K562 (cell line): ENCODE measurements at regions not wholly inside any gene's neighbourhood (a gene's known extent, or its start where the extent isn't known, plus 50 kb on each side); places are given as distances from the start of the nearest gene placed in this dataset.

Experiments used
- ARNT ChIP-seq, 2 experiments: fragments of 450-650 bp; IDR thresholded peaks; 2 replicates each; pipeline ENCODE4 v1.6.1; 2016; ENCODE audit warnings: mild to moderate bottlenecking in 1 of 2
- EP400 ChIP-seq: fragments of 450-650 bp; IDR thresholded peaks from 2 replicates; pipeline ENCODE4 v1.6.1; 2017; ENCODE audit warnings: antibody characterized with exemption, mild to moderate bottlenecking, moderate library complexity
- FUS ChIP-seq: fragments of 200-400 bp; formaldehyde crosslinking; optimal IDR thresholded peaks from 2 replicates; pipeline ENCODE3; 2017; ENCODE audit warnings: low read depth, low read length
- GTF2E2 ChIP-seq: fragments of 200-800 bp; sonication (Bioruptor generic); IDR thresholded peaks from 2 replicates; pipeline ENCODE4 v1.6.1; 2016; ENCODE audit warnings: missing genetic modification characterization, missing compliant biosample characterization
- HMGN3 ChIP-seq: IDR thresholded peaks from 2 replicates; pipeline ENCODE4 v1.6.1; 2011; ENCODE audit warnings: borderline replicate concordance, low read depth, mild to moderate bottlenecking, mixed read lengths, low read length; ENCODE audit not compliant: insufficient read length; ENCODE audit errors: extremely low read depth
- HNRNPH1 ChIP-seq: fragments of 200-400 bp; formaldehyde crosslinking; optimal IDR thresholded peaks from 2 replicates; pipeline ENCODE3; 2017; ENCODE audit warnings: low read depth, mild to moderate bottlenecking, low read length, moderate library complexity
- MEF2A ChIP-seq: IDR thresholded peaks from 2 replicates; pipeline ENCODE4 v1.6.1; 2011; ENCODE audit warnings: low read depth, mild to moderate bottlenecking, low read length, moderate library complexity; ENCODE audit not compliant: control insufficient read depth
- NBN ChIP-seq: fragments of 450-650 bp; IDR thresholded peaks from 2 replicates; pipeline ENCODE4 v1.6.1; 2016; ENCODE audit warnings: low read depth, mild to moderate bottlenecking
- NFRKB ChIP-seq: fragments of 450-650 bp; IDR thresholded peaks from 2 replicates; pipeline ENCODE4 v1.6.1; 2016; ENCODE audit warnings: low read depth
- PHTF2 ChIP-seq: fragments of 250-450 bp; sonication (Bioruptor Pico); IDR thresholded peaks from 2 replicates; pipeline ENCODE4 v1.5.0; 2021; ENCODE audit warnings: mild to moderate bottlenecking
- PTBP1 ChIP-seq: fragments of 200-400 bp; formaldehyde crosslinking; IDR thresholded peaks from 2 replicates; pipeline ENCODE4 v1.6.1; 2017; ENCODE audit warnings: low read depth, low read length
- PTTG1 ChIP-seq: fragments of 450-650 bp; IDR thresholded peaks from 2 replicates; pipeline ENCODE4 v1.6.1; 2016; ENCODE audit warnings: low read depth, mild to moderate bottlenecking, missing genetic modification characterization, missing compliant biosample characterization
- PYGO2 ChIP-seq: fragments of 450-650 bp; IDR thresholded peaks from 2 replicates; pipeline ENCODE4 v1.6.1; 2016; ENCODE audit warnings: mild to moderate bottlenecking, missing genetic modification characterization, moderate library complexity, missing compliant biosample characterization
- RCOR1 ChIP-seq, 2 experiments: IDR thresholded peaks; 2 replicates each; pipeline ENCODE4 v1.6.1; 2012; ENCODE audit warnings: low read depth in 2 of 2, low read length in 2 of 2, borderline replicate concordance in 1 of 2, improper control_type of control experiment in 1 of 2
- SOX6 ChIP-seq: fragments of 450-650 bp; IDR thresholded peaks from 2 replicates; pipeline ENCODE4 v1.6.1; 2014; ENCODE audit warnings: mild to moderate bottlenecking
- SP1 ChIP-seq: sonication (generic); formaldehyde crosslinking; IDR thresholded peaks from 2 replicates; pipeline ENCODE4 v1.8.1; 2022; ENCODE audit warnings: mild to moderate bottlenecking, missing genetic modification reagents
- TGIF2 ChIP-seq: sonication (generic); formaldehyde crosslinking; IDR thresholded peaks from 2 replicates; pipeline ENCODE4 v1.8.1; 2022; ENCODE audit warnings: mild to moderate bottlenecking, missing genetic modification reagents, moderate library complexity
- ZNF217 ChIP-seq: sonication (generic); formaldehyde crosslinking; IDR thresholded peaks from 2 replicates; pipeline ENCODE4 v1.8.0; 2022; ENCODE audit warnings: mild to moderate bottlenecking, missing genetic modification reagents
- ZNF707 ChIP-seq: fragments of 250-450 bp; sonication (Bioruptor Pico); conservative IDR thresholded peaks from 2 replicates; pipeline ENCODE4 v1.8.0; 2022; ENCODE audit warnings: inconsistent platforms, mild to moderate bottlenecking, moderate library complexity
- TF ChIP-seq, protein P1 (sequence below): sonication (generic); formaldehyde crosslinking; IDR thresholded peaks from 2 replicates; pipeline ENCODE4 v1.8.0; 2023; ENCODE audit warnings: missing genetic modification reagents, mild to moderate bottlenecking, borderline replicate concordance
- TF ChIP-seq, protein P2 (sequence below): fragments of 250-450 bp; sonication (Bioruptor Pico); IDR thresholded peaks from 2 replicates; pipeline ENCODE4 v1.6.1; 2021; ENCODE audit warnings: mild to moderate bottlenecking
- TF ChIP-seq, protein P3 (sequence below): fragments of 450-650 bp; IDR thresholded peaks from 2 replicates; pipeline ENCODE4 v1.6.1; 2016; ENCODE audit warnings: missing biosample characterization, missing genetic modification characterization

DNA sequence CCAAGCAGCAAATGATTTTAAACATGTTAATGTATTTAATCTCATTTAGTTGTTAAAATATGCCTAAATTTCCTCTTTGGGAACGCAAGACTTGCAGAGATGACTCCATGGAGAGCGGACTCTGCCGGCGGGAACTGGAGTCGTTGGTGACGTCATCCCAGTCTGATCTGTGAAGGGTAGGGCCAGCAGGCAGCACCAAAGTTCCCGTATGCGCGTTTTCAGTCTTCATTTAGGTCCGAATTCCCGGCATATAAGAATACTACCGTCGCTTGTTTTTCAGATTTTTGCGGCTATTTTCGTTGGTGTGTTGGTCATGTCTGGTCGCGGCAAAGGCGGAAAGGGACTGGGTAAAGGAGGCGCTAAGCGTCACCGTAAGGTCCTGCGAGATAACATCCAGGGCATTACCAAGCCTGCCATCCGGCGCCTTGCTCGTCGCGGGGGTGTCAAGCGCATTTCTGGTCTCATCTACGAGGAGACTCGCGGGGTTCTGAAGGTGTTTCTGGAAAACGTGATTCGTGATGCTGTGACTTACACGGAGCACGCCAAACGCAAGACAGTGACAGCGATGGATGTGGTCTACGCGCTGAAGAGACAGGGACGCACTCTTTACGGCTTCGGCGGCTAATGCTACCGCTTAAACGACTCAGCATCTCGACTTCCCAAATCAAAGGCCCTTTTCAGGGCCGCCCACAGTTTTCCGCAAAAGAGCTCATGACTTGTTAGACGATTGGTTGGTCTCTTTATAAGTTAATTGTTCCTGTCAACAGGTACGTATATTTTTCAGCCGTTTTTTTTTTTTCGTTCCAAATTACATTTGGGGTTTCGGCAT lies 117.3 kb downstream of the HFE start (continued):
- TF ChIP-seq, protein P1, sequence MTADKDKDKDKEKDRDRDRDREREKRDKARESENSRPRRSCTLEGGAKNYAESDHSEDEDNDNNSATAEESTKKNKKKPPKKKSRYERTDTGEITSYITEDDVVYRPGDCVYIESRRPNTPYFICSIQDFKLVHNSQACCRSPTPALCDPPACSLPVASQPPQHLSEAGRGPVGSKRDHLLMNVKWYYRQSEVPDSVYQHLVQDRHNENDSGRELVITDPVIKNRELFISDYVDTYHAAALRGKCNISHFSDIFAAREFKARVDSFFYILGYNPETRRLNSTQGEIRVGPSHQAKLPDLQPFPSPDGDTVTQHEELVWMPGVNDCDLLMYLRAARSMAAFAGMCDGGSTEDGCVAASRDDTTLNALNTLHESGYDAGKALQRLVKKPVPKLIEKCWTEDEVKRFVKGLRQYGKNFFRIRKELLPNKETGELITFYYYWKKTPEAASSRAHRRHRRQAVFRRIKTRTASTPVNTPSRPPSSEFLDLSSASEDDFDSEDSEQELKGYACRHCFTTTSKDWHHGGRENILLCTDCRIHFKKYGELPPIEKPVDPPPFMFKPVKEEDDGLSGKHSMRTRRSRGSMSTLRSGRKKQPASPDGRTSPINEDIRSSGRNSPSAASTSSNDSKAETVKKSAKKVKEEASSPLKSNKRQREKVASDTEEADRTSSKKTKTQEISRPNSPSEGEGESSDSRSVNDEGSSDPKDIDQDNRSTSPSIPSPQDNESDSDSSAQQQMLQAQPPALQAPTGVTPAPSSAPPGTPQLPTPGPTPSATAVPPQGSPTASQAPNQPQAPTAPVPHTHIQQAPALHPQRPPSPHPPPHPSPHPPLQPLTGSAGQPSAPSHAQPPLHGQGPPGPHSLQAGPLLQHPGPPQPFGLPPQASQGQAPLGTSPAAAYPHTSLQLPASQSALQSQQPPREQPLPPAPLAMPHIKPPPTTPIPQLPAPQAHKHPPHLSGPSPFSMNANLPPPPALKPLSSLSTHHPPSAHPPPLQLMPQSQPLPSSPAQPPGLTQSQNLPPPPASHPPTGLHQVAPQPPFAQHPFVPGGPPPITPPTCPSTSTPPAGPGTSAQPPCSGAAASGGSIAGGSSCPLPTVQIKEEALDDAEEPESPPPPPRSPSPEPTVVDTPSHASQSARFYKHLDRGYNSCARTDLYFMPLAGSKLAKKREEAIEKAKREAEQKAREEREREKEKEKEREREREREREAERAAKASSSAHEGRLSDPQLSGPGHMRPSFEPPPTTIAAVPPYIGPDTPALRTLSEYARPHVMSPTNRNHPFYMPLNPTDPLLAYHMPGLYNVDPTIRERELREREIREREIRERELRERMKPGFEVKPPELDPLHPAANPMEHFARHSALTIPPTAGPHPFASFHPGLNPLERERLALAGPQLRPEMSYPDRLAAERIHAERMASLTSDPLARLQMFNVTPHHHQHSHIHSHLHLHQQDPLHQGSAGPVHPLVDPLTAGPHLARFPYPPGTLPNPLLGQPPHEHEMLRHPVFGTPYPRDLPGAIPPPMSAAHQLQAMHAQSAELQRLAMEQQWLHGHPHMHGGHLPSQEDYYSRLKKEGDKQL (CRISPR knock-in tag), result 0 out of 2 replicates have a peak, but pooled peaks have one; percentile 73
- TF ChIP-seq PTBP1 (peak; percentile 93), PHTF2 (CRISPR knock-in tag) (no peak; the same call in 1 of the 2 replicates), PYGO2 (peak; percentile 72), FUS (no peak), NFRKB (peak; percentile 55; the same call in 1 of the 2 replicates), TGIF2 (CRISPR knock-in tag) (peak; percentile 70; the same call in 1 of the 2 replicates), EP400 (peak; percentile 86), ARNT (IDR thresholded peaks at IDR 0.05) (peak; percentile 20 to 79; a peak in 2 of 4 replicates), NBN (peak; percentile 99), ZNF217 (CRISPR knock-in tag) (no peak), GTF2E2 (tag) (peak; percentile 97), ZNF707 (CRISPR knock-in tag) (peak; percentile 61; the same call in 1 of the 2 replicates), RCOR1 (IDR thresholded peaks at IDR 0.05; ENCODE audit: borderline replicate concordance in 1 of 2, low read depth in 2 of 2, low read length in 2 of 2) (peak; percentile 12 to 86; a peak in 3 of 4 replicates), SOX6 (peak; percentile 80; the same call in 1 of the 2 replicates), SP1 (CRISPR knock-in tag) (peak; percentile 94), MEF2A (peak; percentile 77; the same call in 1 of the 2 replicates), HMGN3 (peak; percentile 6), HNRNPH1 (no peak), PTTG1 (tag) (no peak)
- TF ChIP-seq, protein P2, sequence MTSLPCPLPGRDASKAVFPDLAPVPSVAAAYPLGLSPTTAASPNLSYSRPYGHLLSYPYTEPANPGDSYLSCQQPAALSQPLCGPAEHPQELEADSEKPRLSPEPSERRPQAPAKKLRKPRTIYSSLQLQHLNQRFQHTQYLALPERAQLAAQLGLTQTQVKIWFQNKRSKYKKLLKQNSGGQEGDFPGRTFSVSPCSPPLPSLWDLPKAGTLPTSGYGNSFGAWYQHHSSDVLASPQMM (CRISPR knock-in tag), result peak; percentile 79; the same call in 1 of the 2 replicates
- TF ChIP-seq, protein P3, sequence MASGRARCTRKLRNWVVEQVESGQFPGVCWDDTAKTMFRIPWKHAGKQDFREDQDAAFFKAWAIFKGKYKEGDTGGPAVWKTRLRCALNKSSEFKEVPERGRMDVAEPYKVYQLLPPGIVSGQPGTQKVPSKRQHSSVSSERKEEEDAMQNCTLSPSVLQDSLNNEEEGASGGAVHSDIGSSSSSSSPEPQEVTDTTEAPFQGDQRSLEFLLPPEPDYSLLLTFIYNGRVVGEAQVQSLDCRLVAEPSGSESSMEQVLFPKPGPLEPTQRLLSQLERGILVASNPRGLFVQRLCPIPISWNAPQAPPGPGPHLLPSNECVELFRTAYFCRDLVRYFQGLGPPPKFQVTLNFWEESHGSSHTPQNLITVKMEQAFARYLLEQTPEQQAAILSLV, result no peak
